Neural cell (in vitro differentiated cells): ENCODE measurements at regions not wholly inside any gene's neighbourhood (a gene's known extent, or its start where the extent isn't known, plus 50 kb on each side); places are given as distances from the start of the nearest gene placed in this dataset.

Source experiments
- CTCF ChIP-seq: fragments of 450-650 bp; IDR thresholded peaks from 2 replicates; pipeline ENCODE4 v1.5.1; 2014; ENCODE audit warnings: antibody characterized with exemption, mild to moderate bottlenecking, moderate library complexity; ENCODE audit not compliant: poor library complexity, severe bottlenecking
- EP300 ChIP-seq: fragments of 450-650 bp; conservative IDR thresholded peaks from 2 replicates; pipeline ENCODE4 v1.6.1; 2014; ENCODE audit warnings: antibody characterized with exemption, mild to moderate bottlenecking, moderate library complexity; ENCODE audit not compliant: poor library complexity, severe bottlenecking
- EZH2 ChIP-seq: fragments of 200-600, 300-800 bp; shearing (Covaris generic), sonication (generic); IDR thresholded peaks from 2 replicates; pipeline ENCODE4 v1.6.1; 2014; ENCODE audit warnings: antibody characterized with exemption, low read length, borderline replicate concordance, mild to moderate bottlenecking; ENCODE audit not compliant: insufficient read depth, poor library complexity, severe bottlenecking
- MXI1 ChIP-seq: fragments of 450-650 bp; conservative IDR thresholded peaks from 2 replicates; pipeline ENCODE4 v1.6.1; 2014; ENCODE audit warnings: antibody characterized with exemption, mild to moderate bottlenecking; ENCODE audit not compliant: poor library complexity, severe bottlenecking
- POLR2AphosphoS5 ChIP-seq: IDR thresholded peaks from 2 replicates; pipeline ENCODE4 v1.6.1; 2012
- TAF1 ChIP-seq: IDR thresholded peaks from 2 replicates; pipeline ENCODE4 v1.6.1; 2012; ENCODE audit warnings: low read depth
- TF ChIP-seq, protein P1 (sequence below): IDR thresholded peaks from 2 replicates; pipeline ENCODE4 v1.6.1; 2012; ENCODE audit warnings: borderline replicate concordance

- TF ChIP-seq CTCF (no peak), EP300 (no peak), EZH2 (no peak), TAF1 (no peak), POLR2AphosphoS5 (no peak), MXI1 (no peak)
- TF ChIP-seq, protein P1, sequence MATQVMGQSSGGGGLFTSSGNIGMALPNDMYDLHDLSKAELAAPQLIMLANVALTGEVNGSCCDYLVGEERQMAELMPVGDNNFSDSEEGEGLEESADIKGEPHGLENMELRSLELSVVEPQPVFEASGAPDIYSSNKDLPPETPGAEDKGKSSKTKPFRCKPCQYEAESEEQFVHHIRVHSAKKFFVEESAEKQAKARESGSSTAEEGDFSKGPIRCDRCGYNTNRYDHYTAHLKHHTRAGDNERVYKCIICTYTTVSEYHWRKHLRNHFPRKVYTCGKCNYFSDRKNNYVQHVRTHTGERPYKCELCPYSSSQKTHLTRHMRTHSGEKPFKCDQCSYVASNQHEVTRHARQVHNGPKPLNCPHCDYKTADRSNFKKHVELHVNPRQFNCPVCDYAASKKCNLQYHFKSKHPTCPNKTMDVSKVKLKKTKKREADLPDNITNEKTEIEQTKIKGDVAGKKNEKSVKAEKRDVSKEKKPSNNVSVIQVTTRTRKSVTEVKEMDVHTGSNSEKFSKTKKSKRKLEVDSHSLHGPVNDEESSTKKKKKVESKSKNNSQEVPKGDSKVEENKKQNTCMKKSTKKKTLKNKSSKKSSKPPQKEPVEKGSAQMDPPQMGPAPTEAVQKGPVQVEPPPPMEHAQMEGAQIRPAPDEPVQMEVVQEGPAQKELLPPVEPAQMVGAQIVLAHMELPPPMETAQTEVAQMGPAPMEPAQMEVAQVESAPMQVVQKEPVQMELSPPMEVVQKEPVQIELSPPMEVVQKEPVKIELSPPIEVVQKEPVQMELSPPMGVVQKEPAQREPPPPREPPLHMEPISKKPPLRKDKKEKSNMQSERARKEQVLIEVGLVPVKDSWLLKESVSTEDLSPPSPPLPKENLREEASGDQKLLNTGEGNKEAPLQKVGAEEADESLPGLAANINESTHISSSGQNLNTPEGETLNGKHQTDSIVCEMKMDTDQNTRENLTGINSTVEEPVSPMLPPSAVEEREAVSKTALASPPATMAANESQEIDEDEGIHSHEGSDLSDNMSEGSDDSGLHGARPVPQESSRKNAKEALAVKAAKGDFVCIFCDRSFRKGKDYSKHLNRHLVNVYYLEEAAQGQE: no peak
These were observed 427.6 kb downstream of the TBL1XR1 start for GRCh38 chr3:176769547-176770190.
